Naive thymus-derived CD4-positive, alpha-beta T cell (primary cell): ENCODE measurements at regions not wholly inside any gene's neighbourhood (a gene's known extent, or its start where the extent isn't known, plus 50 kb on each side); places are given as distances from the start of the nearest gene placed in this dataset.

Experiments used
- ATAC-seq: fragments of 150-1000 bp; cut with Tn5 transposase; 2 replicates; pipeline ENCODE4 v1.10.0; 2021; ENCODE audit warnings: mild to moderate bottlenecking, moderate library complexity
- CTCF ChIA-PET: fragments of 350-600 bp; sonication (Branson Sonifier 250); formaldehyde crosslinking; loops from one replicate; lab custom pipeline; 2021; ENCODE audit warnings: antibody characterized with exemption; lab: Charles Lee
- POLR2A ChIA-PET: fragments of 350-600 bp; sonication (Branson Sonifier 250); formaldehyde crosslinking; loops from one replicate; lab custom pipeline; 2021; ENCODE audit warnings: antibody characterized with exemption, inconsistent platforms; lab: Charles Lee
- DNase-seq, 9 donors: peaks; one replicate each; pipeline versions ENCODE4 v3.0.0 to v3.0.0-alpha.2; 2020 to 2022; ENCODE audit warnings: mixed read lengths in 1 of 9
- H3K27ac ChIP-seq: one replicate; pipeline ENCODE4 v1.7.0; 2013; ENCODE audit warnings: mild to moderate bottlenecking, low read depth, low read length, moderate library complexity
- H3K27me3 ChIP-seq, 2 donors: one replicate each; pipeline ENCODE4 v1.7.0; 2013; ENCODE audit warnings: low read length in 2 of 2, mild to moderate bottlenecking in 2 of 2, moderate library complexity in 2 of 2; ENCODE audit not compliant: control insufficient read depth in 2 of 2, insufficient read depth in 2 of 2
- H3K36me3 ChIP-seq, 3 experiments: 1 replicate in 2 of 3; 2 replicates in 1 of 3; pipeline ENCODE4 v1.7.0; 2013; ENCODE audit warnings: low read length in 3 of 3, mild to moderate bottlenecking in 3 of 3, moderate library complexity in 1 of 3; ENCODE audit not compliant: insufficient read depth in 3 of 3, control insufficient read depth in 2 of 3
- H3K4me1 ChIP-seq, 2 donors: one replicate each; pipeline ENCODE4 v1.7.0; 2013; ENCODE audit warnings: low read length in 2 of 2, mild to moderate bottlenecking in 2 of 2, moderate library complexity in 1 of 2; ENCODE audit not compliant: control insufficient read depth in 2 of 2, insufficient read depth in 2 of 2
- H3K4me3 ChIP-seq: 2 replicates; pipeline ENCODE4 v1.7.0; 2013; ENCODE audit warnings: mild to moderate bottlenecking, low read length
- H3K9me3 ChIP-seq, 3 experiments: 1 replicate in 2 of 3; 2 replicates in 1 of 3; pipeline ENCODE4 v1.7.0; 2013; ENCODE audit warnings: low read length in 3 of 3; ENCODE audit not compliant: control insufficient read depth in 2 of 3
- H3K27ac Mint-ChIP-seq, 9 donors: one replicate each; pipeline ENCODE4 v1.8.0; 2020 to 2022; ENCODE audit warnings: mixed read lengths in 9 of 9, mild to moderate bottlenecking in 8 of 9, moderate library complexity in 5 of 9, inconsistent platforms in 2 of 9
- H3K27me3 Mint-ChIP-seq, 5 donors: one replicate each; pipeline ENCODE4 v1.8.0; 2021 to 2022; ENCODE audit warnings: mixed read lengths in 5 of 5, mild to moderate bottlenecking in 1 of 5
- H3K36me3 Mint-ChIP-seq, 5 donors: one replicate each; pipeline ENCODE4 v1.8.0; 2020 to 2022; ENCODE audit warnings: mixed read lengths in 5 of 5, mild to moderate bottlenecking in 3 of 5, inconsistent platforms in 1 of 5
- H3K4me1 Mint-ChIP-seq, 7 donors: one replicate each; pipeline ENCODE4 v1.8.0; 2020 to 2022; ENCODE audit warnings: mixed read lengths in 7 of 7, mild to moderate bottlenecking in 3 of 7, inconsistent platforms in 1 of 7
- H3K4me3 Mint-ChIP-seq, 10 donors: one replicate each; pipeline ENCODE4 v1.8.0; 2020 to 2022; ENCODE audit warnings: mild to moderate bottlenecking in 10 of 10, mixed read lengths in 10 of 10, moderate library complexity in 6 of 10, inconsistent platforms in 2 of 10
- H3K9me3 Mint-ChIP-seq, 11 donors: one replicate each; pipeline ENCODE4 v1.8.0; 2020 to 2022; ENCODE audit warnings: mixed read lengths in 11 of 11, mild to moderate bottlenecking in 4 of 11, inconsistent platforms in 1 of 11, moderate library complexity in 1 of 11
- intact Hi-C, 2 donors: fragments of 100-400 bp; cut with micrococcal nuclease; formaldehyde crosslinking; loops; one replicate each; pipeline ENCODE4 v1.15.1; 2023

- intact Hi-C loops, result no loop called here
- ATAC-seq (no peak), DNase-seq (no peak)
- Histone ChIP-seq H3K4me3 (no peak overlapping the region), H3K27me3 (no peaks in the 10 kb centered on the region), H3K27ac (no peak overlapping the region), H3K9me3 (no peaks in the 10 kb centered on the region), H3K36me3 (no peaks in the 10 kb centered on the region), H3K4me1 (no peaks in the 10 kb centered on the region)
- Mint-ChIP-seq H3K9me3 (peaks cover 0 to 18% (median 4%) of the 10 kb centered on the region in 11 donors), H3K27me3 (no peaks in the 10 kb centered on the region), H3K27ac (no peak overlapping the region), H3K4me3 (no peak overlapping the region), H3K4me1 (no peaks in the 10 kb centered on the region), H3K36me3 (no peaks in the 10 kb centered on the region)
- CTCF ChIA-PET, result no interaction called here
- POLR2A ChIA-PET, result no interaction called here
These were observed 773.9 kb upstream of the CADM2 start for GRCh38 chr3:84184937-84185336.

DNA sequence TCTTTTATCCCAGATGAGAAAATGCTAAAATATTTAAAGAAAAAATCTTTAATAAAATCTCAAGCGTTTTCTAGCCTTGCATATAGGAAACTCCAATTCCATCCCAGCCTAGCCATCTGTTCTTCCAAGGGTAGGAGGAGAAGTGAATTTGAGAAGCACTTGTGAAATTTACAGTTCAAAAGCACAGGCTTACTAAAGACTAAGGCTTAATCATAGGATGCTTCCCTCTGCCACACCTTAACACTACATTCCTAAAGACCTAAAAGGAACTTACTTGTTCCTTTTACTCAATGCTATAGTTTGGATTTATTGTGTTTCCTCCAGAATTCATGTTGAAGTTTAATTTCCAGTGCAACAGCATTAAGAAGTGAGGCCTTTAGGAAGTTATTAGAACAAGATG lies 764.8 kb upstream of the CADM2 start:
- no peak for ATAC-seq
- CTCF ChIA-PET, result no interaction called here
- Histone ChIP-seq H3K27ac (no peak overlapping the region), H3K4me3 (no peak overlapping the region), H3K4me1 (no peaks in the 10 kb centered on the region), H3K36me3 (no peaks in the 10 kb centered on the region), H3K9me3 (peaks cover 0 to 15% (median 0%) of the 10 kb centered on the region in 3 experiments), H3K27me3 (no peaks in the 10 kb centered on the region)
- Mint-ChIP-seq H3K4me1 (no peaks in the 10 kb centered on the region), H3K27me3 (no peaks in the 10 kb centered on the region), H3K9me3 (peaks cover 9 to 39% (median 19%) of the 10 kb centered on the region in 11 donors), H3K4me3 (no peak overlapping the region), H3K27ac (no peak overlapping the region), H3K36me3 (peaks cover 0 to 4% (median 0%) of the 10 kb centered on the region in 5 donors)
- no peak for DNase-seq
- POLR2A ChIA-PET, result no interaction called here
- intact Hi-C loops, result no loop called here

DNA sequence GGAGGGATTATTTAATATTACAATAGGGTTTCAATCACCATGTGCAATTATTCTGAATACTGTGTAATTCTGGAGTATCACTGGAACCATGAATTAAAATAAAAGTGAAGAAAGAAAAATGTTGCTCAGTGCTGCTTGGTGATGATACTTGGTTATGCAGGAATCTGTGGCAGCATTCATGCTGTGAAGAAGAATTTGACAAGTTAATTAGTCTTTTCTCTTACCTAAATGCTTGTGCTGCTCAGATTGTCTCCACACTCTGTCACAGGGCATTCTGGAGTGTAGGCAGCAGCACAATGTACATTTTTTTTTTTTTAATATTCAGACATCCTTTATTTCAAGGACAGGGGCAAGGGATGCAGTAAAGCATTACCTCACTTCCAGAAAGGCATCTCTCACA lies 749.3 kb upstream of the CADM2 start:
- ChIA-PET CTCF (no interaction called here), POLR2A (no interaction called here)
- intact Hi-C loops, result no loop called here
- H3K4me1 Mint-ChIP-seq, result no peaks in the 10 kb centered on the region
- Histone ChIP-seq H3K27ac (no peak overlapping the region), H3K9me3 (no peaks in the 10 kb centered on the region), H3K36me3 (no peaks in the 10 kb centered on the region), H3K4me3 (no peak overlapping the region), H3K4me1 (no peaks in the 10 kb centered on the region), H3K27me3 (no peaks in the 10 kb centered on the region)
- H3K27me3 Mint-ChIP-seq, result no peaks in the 10 kb centered on the region
- H3K4me3 Mint-ChIP-seq, result no peak overlapping the region
- no peak for ATAC-seq
- H3K9me3 Mint-ChIP-seq, result peaks cover 0 to 37% (median 5%) of the 10 kb centered on the region in 11 donors
- no peak for DNase-seq
- H3K27ac Mint-ChIP-seq, result no peak overlapping the region
- no peaks in the 10 kb centered on the region for H3K36me3 Mint-ChIP-seq

GRCh38 chr3:84223512-84223911 lies 735.3 kb upstream of the CADM2 start:
- no peaks in the 10 kb centered on the region for H3K36me3 ChIP-seq
- H3K4me3 Mint-ChIP-seq, result no peak overlapping the region
- no peak for DNase-seq
- H3K27me3 Mint-ChIP-seq, result no peaks in the 10 kb centered on the region
- ChIA-PET CTCF (no interaction called here), POLR2A (no interaction called here)
- no peak overlapping the region for H3K27ac ChIP-seq
- peaks cover 3 to 58% (median 18%) of the 10 kb centered on the region in 11 donors for H3K9me3 Mint-ChIP-seq
- no peaks in the 10 kb centered on the region for H3K4me1 ChIP-seq
- peaks cover 0 to 10% (median 0%) of the 10 kb centered on the region in 3 experiments for H3K9me3 ChIP-seq
- no peak for ATAC-seq
- H3K27ac Mint-ChIP-seq, result no peak overlapping the region
- H3K36me3 Mint-ChIP-seq, result no peaks in the 10 kb centered on the region
- H3K4me3 ChIP-seq, result no peak overlapping the region
- intact Hi-C loops, result no loop called here
- H3K27me3 ChIP-seq, result no peaks in the 10 kb centered on the region
- H3K4me1 Mint-ChIP-seq, result no peaks in the 10 kb centered on the region

DNA sequence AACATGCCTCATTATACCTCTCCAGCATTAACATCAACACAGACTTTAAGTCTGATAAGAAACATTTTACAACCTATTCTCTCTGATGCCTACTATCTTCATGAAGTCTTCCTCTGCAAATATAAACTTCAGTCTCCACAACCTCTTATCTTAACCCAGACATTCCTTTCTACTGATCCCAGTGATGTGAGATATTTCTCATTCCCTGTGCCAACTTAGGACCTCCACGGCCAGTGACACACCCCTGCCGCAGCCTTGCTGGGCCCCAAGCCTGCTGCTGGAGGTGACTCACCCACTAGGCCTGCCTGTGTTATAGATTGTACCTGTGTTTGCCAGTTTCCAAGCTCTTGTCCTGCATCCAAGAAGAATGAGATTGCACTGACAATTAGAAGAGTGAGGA lies 734.5 kb upstream of the CADM2 start:
- no peaks in the 10 kb centered on the region for H3K27me3 Mint-ChIP-seq
- H3K4me3 Mint-ChIP-seq, result no peak overlapping the region
- H3K4me3 ChIP-seq, result no peak overlapping the region
- CTCF ChIA-PET, result no interaction called here
- intact Hi-C loops, result no loop called here
- POLR2A ChIA-PET, result no interaction called here
- H3K36me3 Mint-ChIP-seq, result no peaks in the 10 kb centered on the region
- no peaks in the 10 kb centered on the region for H3K4me1 Mint-ChIP-seq
- H3K36me3 ChIP-seq, result no peaks in the 10 kb centered on the region
- no peak overlapping the region for H3K27ac Mint-ChIP-seq
- H3K27ac ChIP-seq, result no peak overlapping the region
- no peaks in the 10 kb centered on the region for H3K4me1 ChIP-seq
- no peaks in the 10 kb centered on the region for H3K27me3 ChIP-seq
- ATAC-seq (no peak), DNase-seq (no peak)
- peaks cover 3 to 58% (median 18%) of the 10 kb centered on the region in 11 donors for H3K9me3 Mint-ChIP-seq
- H3K9me3 ChIP-seq, result peaks cover 0 to 10% (median 0%) of the 10 kb centered on the region in 3 experiments

GRCh38 chr3:84236261-84236660 lies 722.5 kb upstream of the CADM2 start:
- Histone ChIP-seq H3K27ac (no peak overlapping the region), H3K9me3 (no peaks in the 10 kb centered on the region), H3K36me3 (no peaks in the 10 kb centered on the region), H3K4me3 (no peak overlapping the region), H3K4me1 (no peaks in the 10 kb centered on the region), H3K27me3 (no peaks in the 10 kb centered on the region)
- Mint-ChIP-seq H3K9me3 (peaks cover 0 to 29% (median 15%) of the 10 kb centered on the region in 11 donors), H3K27ac (no peak overlapping the region), H3K27me3 (no peaks in the 10 kb centered on the region), H3K36me3 (no peaks in the 10 kb centered on the region), H3K4me1 (no peaks in the 10 kb centered on the region), H3K4me3 (no peak overlapping the region)
- DNase-seq (no peak), ATAC-seq (no peak)
- intact Hi-C loops, result no loop called here
- ChIA-PET CTCF (no interaction called here), POLR2A (no interaction called here)

GRCh38 chr3:84245789-84246188 lies 713.0 kb upstream of the CADM2 start:
- CTCF ChIA-PET, result no interaction called here
- POLR2A ChIA-PET, result no interaction called here
- no peak overlapping the region for H3K27ac ChIP-seq

More at GRCh38 chr3:84245789-84246188, 713.0 kb upstream of the CADM2 start:
- H3K4me3 Mint-ChIP-seq, result no peak overlapping the region
- H3K27me3 Mint-ChIP-seq, result no peaks in the 10 kb centered on the region
- peaks cover 0 to 2% (median 0%) of the 10 kb centered on the region in 7 donors for H3K4me1 Mint-ChIP-seq
- DNase-seq (no peak), ATAC-seq (no peak)
- H3K9me3 ChIP-seq, result no peaks in the 10 kb centered on the region
- no peaks in the 10 kb centered on the region for H3K36me3 ChIP-seq
- H3K9me3 Mint-ChIP-seq, result peaks cover 9 to 31% (median 14%) of the 10 kb centered on the region in 11 donors
- no peaks in the 10 kb centered on the region for H3K27me3 ChIP-seq
- H3K27ac Mint-ChIP-seq, result no peak overlapping the region
- H3K36me3 Mint-ChIP-seq, result no peaks in the 10 kb centered on the region
- H3K4me1 ChIP-seq, result no peaks in the 10 kb centered on the region
- intact Hi-C loops, result no loop called here
- H3K4me3 ChIP-seq, result no peak overlapping the region
